ENCODE measurements at regions not wholly inside any gene's neighbourhood (a gene's known extent, or its start where the extent isn't known, plus 50 kb on each side); places are given as distances from the start of the nearest gene placed in this dataset.
A peak's percentile ranks its signal among the peaks of the same experiment; 100 is the strongest.

GRCh38 chr10:9986786-9987185 is 1030.9 kb upstream of the CELF2 start:
- no peaks in the 10 kb centered on the region for H3K36me3 ChIP-seq

GRCh38 chr10:9987197-9987596 is 1030.5 kb upstream of the CELF2 start:
- H3K4me3 ChIP-seq, result no peak overlapping the region

More at GRCh38 chr10:9986786-9987185, 1030.9 kb upstream of the CELF2 start:
- H3K4me3 ChIP-seq, result no peak overlapping the region
- H3K9me3 ChIP-seq, result peaks cover 12% of the 10 kb centered on the region
- DNase-seq, result no peak
- H3K27me3 ChIP-seq, result no peaks in the 10 kb centered on the region

GRCh38 chr10:9992661-9993060 is 1025.0 kb upstream of the CELF2 start:
- H3K9me3 ChIP-seq, result no peaks in the 10 kb centered on the region
- no peak overlapping the region for H3K4me3 ChIP-seq
- DNase-seq, result no peak
- H3K36me3 ChIP-seq, result no peaks in the 10 kb centered on the region
- no peaks in the 10 kb centered on the region for H3K27me3 ChIP-seq

More at GRCh38 chr10:9987197-9987596, 1030.5 kb upstream of the CELF2 start:
- no peaks in the 10 kb centered on the region for H3K36me3 ChIP-seq
- no peak for DNase-seq
- H3K9me3 ChIP-seq, result peaks cover 12% of the 10 kb centered on the region
- no peaks in the 10 kb centered on the region for H3K27me3 ChIP-seq

GRCh38 chr10:9994131-9994530 is 1023.5 kb upstream of the CELF2 start:
- Histone ChIP-seq H3K9me3 (no peaks in the 10 kb centered on the region; the same call in none of the 2 replicates), H3K36me3 (no peaks in the 10 kb centered on the region), H3K27me3 (no peaks in the 10 kb centered on the region), H3K4me3 (no peak overlapping the region)
- no peak for DNase-seq

- DNase-seq, result no peak
- no peak overlapping the region for H3K4me3 ChIP-seq
- H3K27me3 ChIP-seq, result no peaks in the 10 kb centered on the region
- no peaks in the 10 kb centered on the region for H3K36me3 ChIP-seq
- no peaks in the 10 kb centered on the region; the same call in none of the 2 replicates for H3K9me3 ChIP-seq
These were observed 1018.0 kb upstream of the CELF2 start for GRCh38 chr10:9999627-10000026.

GRCh38 chr10:10007957-10008356 is 1009.7 kb upstream of the CELF2 start:
- Histone ChIP-seq H3K9me3 (no peaks in the 10 kb centered on the region), H3K27me3 (no peaks in the 10 kb centered on the region), H3K4me3 (no peak overlapping the region), H3K36me3 (no peaks in the 10 kb centered on the region)
- peak; percentile 55 for DNase-seq

- DNase-seq, result no peak
- Histone ChIP-seq H3K9me3 (no peaks in the 10 kb centered on the region), H3K4me3 (no peak overlapping the region), H3K36me3 (no peaks in the 10 kb centered on the region), H3K27me3 (no peaks in the 10 kb centered on the region)
These were observed 1007.3 kb upstream of the CELF2 start for GRCh38 chr10:10010397-10010796.

- Histone ChIP-seq H3K27me3 (no peaks in the 10 kb centered on the region), H3K4me3 (no peak overlapping the region), H3K9me3 (no peaks in the 10 kb centered on the region), H3K36me3 (no peaks in the 10 kb centered on the region)
- DNase-seq, result no peak
These were observed 1002.8 kb upstream of the CELF2 start for GRCh38 chr10:10014846-10015245.

- Histone ChIP-seq H3K27me3 (no peaks in the 10 kb centered on the region), H3K4me3 (no peak overlapping the region)
These were observed 1000.0 kb upstream of the CELF2 start for GRCh38 chr10:10017716-10018115.

GRCh38 chr10:10020945-10021344 is 996.7 kb upstream of the CELF2 start:
- H3K9me3 ChIP-seq, result no peaks in the 10 kb centered on the region
- H3K27me3 ChIP-seq, result no peaks in the 10 kb centered on the region
- H3K4me3 ChIP-seq, result no peak overlapping the region
- DNase-seq, result no peak
- H3K36me3 ChIP-seq, result no peaks in the 10 kb centered on the region

More at GRCh38 chr10:10017716-10018115, 1000.0 kb upstream of the CELF2 start:
- Histone ChIP-seq H3K9me3 (no peaks in the 10 kb centered on the region), H3K36me3 (no peaks in the 10 kb centered on the region)
- no peak for DNase-seq

GRCh38 chr10:10032991-10033390 is 984.7 kb upstream of the CELF2 start:
- H3K27me3 ChIP-seq, result no peaks in the 10 kb centered on the region
- no peak for DNase-seq
- H3K4me3 ChIP-seq, result no peak overlapping the region
- no peaks in the 10 kb centered on the region for H3K9me3 ChIP-seq
- H3K36me3 ChIP-seq, result no peaks in the 10 kb centered on the region

GRCh38 chr10:10038348-10038747 is 979.3 kb upstream of the CELF2 start:
- no peak overlapping the region for H3K4me3 ChIP-seq
- DNase-seq, result no peak
- no peaks in the 10 kb centered on the region for H3K9me3 ChIP-seq

GRCh38 chr10:10039595-10039994 is 978.1 kb upstream of the CELF2 start:
- DNase-seq, result no peak
- Histone ChIP-seq H3K36me3 (no peaks in the 10 kb centered on the region), H3K27me3 (no peaks in the 10 kb centered on the region), H3K4me3 (no peak overlapping the region), H3K9me3 (no peaks in the 10 kb centered on the region)

More at GRCh38 chr10:10038348-10038747, 979.3 kb upstream of the CELF2 start:
- Histone ChIP-seq H3K36me3 (no peaks in the 10 kb centered on the region), H3K27me3 (no peaks in the 10 kb centered on the region)

- no peak for DNase-seq
- no peaks in the 10 kb centered on the region for H3K36me3 ChIP-seq
These were observed 974.6 kb upstream of the CELF2 start for GRCh38 chr10:10043083-10043482.

GRCh38 chr10:10044922-10045764 is 972.5 kb upstream of the CELF2 start:
- no peaks in the 10 kb centered on the region for H3K9me3 ChIP-seq

More at GRCh38 chr10:10043083-10043482, 974.6 kb upstream of the CELF2 start:
- H3K4me3 ChIP-seq, result no peak overlapping the region
- H3K9me3 ChIP-seq, result no peaks in the 10 kb centered on the region
- no peaks in the 10 kb centered on the region for H3K27me3 ChIP-seq

GRCh38 chr10:10045765-10046028 is 972.0 kb upstream of the CELF2 start:
- no peak overlapping the region for H3K4me3 ChIP-seq
- DNase-seq, result no peak
- H3K27me3 ChIP-seq, result no peaks in the 10 kb centered on the region
- no peaks in the 10 kb centered on the region for H3K9me3 ChIP-seq
- no peaks in the 10 kb centered on the region for H3K36me3 ChIP-seq

More at GRCh38 chr10:10044922-10045764, 972.5 kb upstream of the CELF2 start:
- no peak for DNase-seq
- no peaks in the 10 kb centered on the region for H3K36me3 ChIP-seq
- no peaks in the 10 kb centered on the region for H3K27me3 ChIP-seq
- no peak overlapping the region for H3K4me3 ChIP-seq

- no peak for DNase-seq
- H3K4me3 ChIP-seq, result no peak overlapping the region
These were observed 970.2 kb upstream of the CELF2 start for GRCh38 chr10:10047426-10047825.

GRCh38 chr10:10053051-10053450 is 964.6 kb upstream of the CELF2 start:
- no peaks in the 10 kb centered on the region for H3K9me3 ChIP-seq
- DNase-seq, result peak; percentile 38
- no peaks in the 10 kb centered on the region for H3K36me3 ChIP-seq
- H3K27me3 ChIP-seq, result no peaks in the 10 kb centered on the region
- H3K4me3 ChIP-seq, result no peak overlapping the region

More at GRCh38 chr10:10047426-10047825, 970.2 kb upstream of the CELF2 start:
- H3K27me3 ChIP-seq, result no peaks in the 10 kb centered on the region
- no peaks in the 10 kb centered on the region for H3K36me3 ChIP-seq
- H3K9me3 ChIP-seq, result no peaks in the 10 kb centered on the region
